LNCaP clone FGC (cell line): ENCODE measurements at regions not wholly inside any gene's neighbourhood (a gene's known extent, or its start where the extent isn't known, plus 50 kb on each side); places are given as distances from the start of the nearest gene placed in this dataset.

Source experiments
- DNase-seq: peaks from one replicate; pipeline ENCODE4 v3.0.0-alpha.2; 2011; ENCODE audit warnings: low read depth
- H3K4me3 ChIP-seq: 2 replicates; pipeline ENCODE4 v1.5.1; 2011; ENCODE audit warnings: mild to moderate bottlenecking, low read depth, low read length, control low read depth
- CTCF ChIP-seq: IDR thresholded peaks from 2 replicates; pipeline ENCODE4 v1.5.1; 2012; ENCODE audit warnings: mild to moderate bottlenecking; ENCODE audit not compliant: control insufficient read depth, insufficient read depth; ENCODE audit errors: extremely low read depth

DNA sequence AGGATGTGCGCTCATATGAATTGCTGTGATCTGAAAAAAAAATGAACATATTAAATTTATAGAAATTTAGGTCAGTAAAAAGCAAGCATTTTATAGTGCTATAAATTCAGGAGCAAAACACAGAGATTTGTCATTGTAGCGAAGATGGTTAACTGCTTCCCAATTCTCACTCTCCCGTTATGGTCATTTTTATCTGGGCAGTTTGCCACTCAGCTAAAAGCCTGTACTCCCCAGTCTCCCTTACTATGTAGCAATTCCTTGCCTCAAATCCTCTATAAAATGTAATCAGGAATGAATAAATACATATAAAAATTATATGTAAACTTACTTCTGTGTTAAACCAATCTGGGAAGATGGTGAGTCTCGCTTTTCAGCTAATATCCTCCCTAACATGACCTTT lies 471.5 kb downstream of the HINT1 start:
- no peak overlapping the region for H3K4me3 ChIP-seq
- no peak for TF ChIP-seq CTCF
- DNase-seq = no peak

DNA sequence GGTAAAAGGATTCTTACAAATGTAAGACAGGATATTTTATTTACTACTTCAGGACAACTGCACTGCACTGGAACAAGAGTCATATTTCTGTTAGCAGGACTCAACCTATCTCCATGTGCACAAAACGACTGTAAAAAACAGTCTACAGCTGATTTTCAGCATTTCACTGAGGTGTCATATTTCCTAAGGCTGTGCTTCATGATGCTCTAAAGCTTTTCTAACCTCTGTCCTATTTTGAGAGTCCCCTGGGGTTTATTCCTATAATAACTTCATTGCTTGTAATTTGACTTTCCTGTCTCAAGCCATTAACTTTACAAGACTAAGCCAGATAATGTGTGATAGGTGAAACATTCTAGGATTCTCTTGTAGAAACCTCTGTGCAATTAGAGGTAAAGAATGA lies 472.3 kb downstream of the HINT1 start:
- TF ChIP-seq CTCF = no peak
- H3K4me3 ChIP-seq = no peak overlapping the region
- DNase-seq = no peak

GRCh38 chr5:130689831-130690230 lies 475.2 kb downstream of the HINT1 start:
- no peak for TF ChIP-seq CTCF
- no peak overlapping the region for H3K4me3 ChIP-seq
- no peak for DNase-seq

- no peak for DNase-seq
- TF ChIP-seq CTCF = no peak
- no peak overlapping the region for H3K4me3 ChIP-seq
Measured at GRCh38 chr5:130687085-130687733, 477.8 kb downstream of the HINT1 start.

- TF ChIP-seq CTCF = no peak
- H3K4me3 ChIP-seq = no peak overlapping the region
- no peak for DNase-seq
Measured at GRCh38 chr5:130678637-130679036, 486.4 kb downstream of the HINT1 start.

DNA sequence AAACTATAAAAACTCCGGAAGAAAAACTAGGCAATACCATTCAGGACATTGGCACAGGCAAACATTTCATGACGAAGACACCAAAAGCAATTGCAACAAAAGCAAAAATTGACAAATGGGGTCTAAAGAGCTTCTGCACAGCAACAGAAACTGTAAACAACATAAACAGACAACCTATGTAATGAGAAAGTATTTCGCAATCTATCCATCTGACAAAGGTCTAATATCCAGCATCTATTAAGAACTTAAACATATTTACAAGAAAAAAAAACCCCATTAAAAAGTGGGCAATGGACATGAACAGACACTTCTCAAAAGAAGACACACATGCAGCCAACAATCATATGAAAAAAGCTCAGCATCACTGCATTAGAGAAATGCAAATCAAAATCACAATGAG lies 498.6 kb downstream of the HINT1 start:
- no peak overlapping the region for H3K4me3 ChIP-seq
- no peak for TF ChIP-seq CTCF
- DNase-seq = no peak

DNA sequence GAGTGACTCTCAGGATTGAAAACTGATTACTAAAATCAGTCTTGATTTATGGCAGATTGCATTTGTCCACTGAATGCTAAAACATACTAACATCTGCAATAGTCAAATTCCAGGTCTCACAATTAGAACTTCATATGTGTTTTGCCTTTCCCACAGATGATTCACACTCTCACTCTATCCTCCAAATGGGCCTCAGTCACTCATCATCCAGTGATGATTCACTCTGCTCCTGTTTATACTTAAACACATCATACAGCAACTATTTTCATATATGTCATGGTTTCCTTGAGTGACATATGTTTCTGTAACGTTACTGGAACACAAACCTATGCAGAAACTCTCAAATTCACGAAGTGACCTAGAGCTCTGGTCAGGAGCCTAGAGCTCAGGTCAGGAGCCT lies 512.9 kb downstream of the HINT1 start:
- no peak overlapping the region for H3K4me3 ChIP-seq
- DNase-seq = no peak
- no peak for TF ChIP-seq CTCF
